Caki2 (cell line): ENCODE measurements at regions not wholly inside any gene's neighbourhood (a gene's known extent, or its start where the extent isn't known, plus 50 kb on each side); places are given as distances from the start of the nearest gene placed in this dataset.

Experiments used
- DNase-seq: peaks from one replicate; pipeline ENCODE4 v3.0.0-alpha.2; 2015; ENCODE audit warnings: low read depth
- in situ Hi-C: cut with HindIII; loops from 2 replicates; pipeline ENCODE4 v1.10.0; 2016; ENCODE audit warnings: low sequenced_read_pairs, low pct_unique_long_range_greater_than_20kb, mixed read lengths

GRCh38 chr16:86862595-86863280 is 284.4 kb downstream of the FOXL1 start:
- in situ Hi-C loops = no loop called here
- DNase-seq = no peak

GRCh38 chr16:86863609-86864008 is 285.3 kb downstream of the FOXL1 start:
- DNase-seq = no peak
- in situ Hi-C loops = no loop called here

GRCh38 chr16:86864586-86864985 is 286.2 kb downstream of the FOXL1 start:
- no peak for DNase-seq
- in situ Hi-C loops = no loop called here

GRCh38 chr16:86865851-86866662 is 287.7 kb downstream of the FOXL1 start:
- in situ Hi-C loops = no loop called here
- DNase-seq = no peak

GRCh38 chr16:86866986-86867722 is 288.8 kb downstream of the FOXL1 start:
- DNase-seq = no peak
- in situ Hi-C loops = no loop called here

- in situ Hi-C loops = no loop called here
- no peak for DNase-seq
These were observed 289.7 kb downstream of the FOXL1 start for GRCh38 chr16:86868070-86868469.

GRCh38 chr16:86868786-86869185 is 290.4 kb downstream of the FOXL1 start:
- DNase-seq = no peak

GRCh38 chr16:86869288-86870022 is 291.1 kb downstream of the FOXL1 start:
- in situ Hi-C loops = no loop called here
- no peak for DNase-seq

More at GRCh38 chr16:86868786-86869185, 290.4 kb downstream of the FOXL1 start:
- in situ Hi-C loops = no loop called here

- in situ Hi-C loops = no loop called here
- DNase-seq = no peak
These were observed 292.0 kb downstream of the FOXL1 start for GRCh38 chr16:86870380-86870779.

- in situ Hi-C loops = no loop called here
- DNase-seq = no peak
These were observed 293.8 kb downstream of the FOXL1 start for GRCh38 chr16:86872131-86872530.

- DNase-seq = no peak
- in situ Hi-C loops = no loop called here
These were observed 294.5 kb downstream of the FOXL1 start for GRCh38 chr16:86872833-86873232.

- DNase-seq = no peak
- in situ Hi-C loops = no loop called here
These were observed 295.8 kb downstream of the FOXL1 start for GRCh38 chr16:86874141-86874540.

GRCh38 chr16:86876499-86876898 is 298.1 kb downstream of the FOXL1 start:
- in situ Hi-C loops = no loop called here
- no peak for DNase-seq

GRCh38 chr16:86877108-86877507 is 298.8 kb downstream of the FOXL1 start:
- in situ Hi-C loops = no loop called here
- no peak for DNase-seq

- DNase-seq = no peak
- in situ Hi-C loops = no loop called here
These were observed 299.5 kb downstream of the FOXL1 start for GRCh38 chr16:86877835-86878234.

- in situ Hi-C loops = no loop called here
- no peak for DNase-seq
These were observed 300.1 kb downstream of the FOXL1 start for GRCh38 chr16:86878236-86879080.

GRCh38 chr16:86879268-86879667 is 300.9 kb downstream of the FOXL1 start:
- in situ Hi-C loops = no loop called here
- DNase-seq = no peak
